Nephron progenitor cell (in vitro differentiated cells): ENCODE measurements at regions not wholly inside any gene's neighbourhood (a gene's known extent, or its start where the extent isn't known, plus 50 kb on each side); places are given as distances from the start of the nearest gene placed in this dataset.
A peak's percentile ranks its signal among the peaks of the same experiment; 100 is the strongest.

Experiments
- DNase-seq: peaks from one replicate; pipeline ENCODE4 v3.0.0; 2021
- H3K27ac Mint-ChIP-seq: 2 replicates; pipeline ENCODE4 v1.8.0; 2021; ENCODE audit warnings: mild to moderate bottlenecking, moderate library complexity, mixed read lengths
- H3K27me3 Mint-ChIP-seq: 2 replicates; pipeline ENCODE4 v1.8.0; 2021; ENCODE audit warnings: mild to moderate bottlenecking, low read depth, mixed read lengths; ENCODE audit not compliant: poor library complexity
- H3K36me3 Mint-ChIP-seq: 2 replicates; pipeline ENCODE4 v1.8.0; 2021; ENCODE audit warnings: low read depth, mixed read lengths
- H3K4me1 Mint-ChIP-seq: 2 replicates; pipeline ENCODE4 v1.8.0; 2021; ENCODE audit warnings: mixed read lengths
- H3K4me3 Mint-ChIP-seq: 2 replicates; pipeline ENCODE4 v1.8.0; 2021; ENCODE audit warnings: mild to moderate bottlenecking, moderate library complexity, mixed read lengths
- H3K9me3 Mint-ChIP-seq: 2 replicates; pipeline ENCODE4 v1.8.0; 2021; ENCODE audit warnings: mild to moderate bottlenecking, moderate library complexity, mixed read lengths
- CTCF ChIP-seq: fragments of 200-600 bp; sonication (generic); IDR thresholded peaks from 2 replicates; pipeline ENCODE4 v1.5.0; 2021; ENCODE audit warnings: antibody characterized with exemption

GRCh38 chr16:9658586-9658985 is 523.6 kb downstream of the GRIN2A start:
- DNase-seq: no peak
- no peaks in the 10 kb centered on the region for H3K36me3 Mint-ChIP-seq
- peaks cover 7% of the 10 kb centered on the region for H3K27me3 Mint-ChIP-seq
- no peak for TF ChIP-seq CTCF
- no peak overlapping the region for H3K27ac Mint-ChIP-seq
- H3K4me3 Mint-ChIP-seq: no peak overlapping the region
- peaks cover 48% of the 10 kb centered on the region for H3K4me1 Mint-ChIP-seq
- no peaks in the 10 kb centered on the region for H3K9me3 Mint-ChIP-seq

DNA sequence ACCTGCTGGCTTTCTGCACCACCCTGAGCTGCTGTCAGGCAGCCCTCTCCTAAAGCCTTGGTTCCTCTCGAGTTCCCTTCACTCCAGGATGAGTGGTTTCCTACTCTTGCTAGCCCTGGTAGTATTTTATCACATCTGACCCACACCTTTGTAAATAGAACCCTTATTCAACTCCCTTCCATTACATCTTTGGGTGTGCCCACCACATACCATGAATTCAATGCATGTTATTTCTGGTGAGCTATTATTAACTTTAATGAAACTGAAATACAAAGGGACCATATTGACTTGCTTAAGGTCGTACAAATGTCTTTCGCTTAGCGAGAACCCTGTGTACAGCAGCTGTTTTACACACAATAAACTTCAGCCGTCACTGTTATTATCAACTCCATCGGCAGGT is 521.3 kb downstream of the GRIN2A start:
- Mint-ChIP-seq H3K27me3 (peaks cover 7% of the 10 kb centered on the region), H3K36me3 (no peaks in the 10 kb centered on the region), H3K9me3 (peaks cover 5% of the 10 kb centered on the region), H3K4me3 (no peak overlapping the region), H3K27ac (peak overlapping the region; percentile 42), H3K4me1 (peaks cover 43% of the 10 kb centered on the region)
- no peak for TF ChIP-seq CTCF
- no peak for DNase-seq

DNA sequence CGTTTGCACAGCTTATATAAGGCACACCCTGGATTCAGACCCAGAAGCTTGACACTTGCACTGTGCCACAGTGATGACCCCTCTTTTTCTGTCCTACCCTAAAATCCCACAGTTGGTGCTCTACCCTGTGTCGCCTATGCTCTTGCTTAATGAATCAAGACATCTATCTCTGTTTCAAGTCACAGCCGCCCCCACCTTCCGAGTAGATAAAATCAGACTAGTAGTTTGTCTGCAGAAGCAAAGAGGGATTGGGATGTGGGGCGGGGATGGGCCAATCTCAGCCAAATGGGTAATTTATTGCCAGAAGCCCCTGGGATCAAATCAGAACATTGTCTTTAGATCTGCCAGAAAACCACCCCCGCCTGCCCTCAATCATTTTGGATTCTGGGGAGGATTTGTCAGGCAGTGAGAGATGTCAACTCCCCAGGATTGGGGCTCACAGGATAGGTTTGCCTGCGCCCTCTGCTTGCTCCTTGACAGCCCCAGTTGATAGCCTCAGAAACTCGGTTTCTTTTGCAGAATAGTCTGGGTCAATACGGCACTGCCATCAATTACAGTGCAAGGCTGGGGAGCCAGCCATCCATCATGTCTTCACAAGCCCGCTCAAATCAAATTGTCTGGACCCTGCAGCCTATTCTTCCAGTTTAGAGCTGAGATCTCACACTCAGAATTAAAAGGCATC is 520.8 kb downstream of the GRIN2A start:
- H3K27me3 Mint-ChIP-seq: peaks cover 7% of the 10 kb centered on the region
- no peak overlapping the region for H3K4me3 Mint-ChIP-seq
- DNase-seq: peak; percentile 26
- peaks cover 43% of the 10 kb centered on the region for H3K4me1 Mint-ChIP-seq
- TF ChIP-seq CTCF: no peak
- peaks cover 5% of the 10 kb centered on the region for H3K9me3 Mint-ChIP-seq
- H3K27ac Mint-ChIP-seq: peak overlapping the region; percentile 34
- no peaks in the 10 kb centered on the region for H3K36me3 Mint-ChIP-seq

DNA sequence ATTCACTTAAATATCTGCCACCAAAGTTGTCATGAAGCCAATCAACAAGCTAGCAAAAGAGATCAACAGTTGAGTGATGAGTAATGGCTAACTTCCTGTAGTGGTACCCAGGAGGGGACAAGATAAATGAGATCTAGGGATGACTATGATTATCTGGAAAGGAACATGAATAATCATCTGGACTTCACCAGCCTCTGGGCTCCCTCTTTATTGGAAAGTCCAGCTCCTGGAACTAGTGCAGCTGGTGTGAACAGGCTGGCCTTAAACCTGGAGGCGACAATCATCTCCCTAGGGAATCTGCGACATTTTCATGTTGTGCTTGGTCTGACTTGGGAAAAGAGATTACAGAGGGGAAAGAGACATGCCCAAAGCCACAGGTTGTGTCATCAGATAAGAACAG is 518.6 kb downstream of the GRIN2A start:
- TF ChIP-seq CTCF: no peak
- Mint-ChIP-seq H3K27ac (no peak overlapping the region), H3K4me3 (no peak overlapping the region), H3K9me3 (peaks cover 5% of the 10 kb centered on the region), H3K27me3 (peaks cover 14% of the 10 kb centered on the region), H3K4me1 (peaks cover 30% of the 10 kb centered on the region), H3K36me3 (no peaks in the 10 kb centered on the region)
- no peak for DNase-seq

DNA sequence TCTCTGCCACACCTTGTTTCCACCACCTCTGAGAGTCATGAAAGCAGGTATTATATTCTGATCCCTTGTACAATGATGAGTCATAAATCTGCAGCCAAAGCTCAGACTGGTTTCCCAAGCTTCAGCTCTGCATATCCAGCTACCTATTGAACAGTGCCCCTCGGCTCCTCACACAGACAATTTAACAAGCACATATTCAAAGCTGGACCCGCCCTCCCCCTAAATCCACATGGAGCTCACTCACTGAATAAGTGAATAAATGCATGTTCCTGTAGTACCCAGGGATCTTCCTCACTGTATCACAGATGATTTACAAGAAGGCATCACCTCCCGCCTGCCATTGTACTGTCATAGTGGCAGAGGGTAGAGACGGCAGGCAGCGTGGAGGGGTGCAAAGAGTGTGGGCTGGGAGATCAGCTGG is 516.4 kb downstream of the GRIN2A start:
- Mint-ChIP-seq H3K4me3 (no peak overlapping the region), H3K27ac (no peak overlapping the region), H3K9me3 (peaks cover 5% of the 10 kb centered on the region), H3K27me3 (peaks cover 17% of the 10 kb centered on the region), H3K36me3 (no peaks in the 10 kb centered on the region), H3K4me1 (peaks cover 22% of the 10 kb centered on the region)
- DNase-seq: no peak
- TF ChIP-seq CTCF: no peak

DNA sequence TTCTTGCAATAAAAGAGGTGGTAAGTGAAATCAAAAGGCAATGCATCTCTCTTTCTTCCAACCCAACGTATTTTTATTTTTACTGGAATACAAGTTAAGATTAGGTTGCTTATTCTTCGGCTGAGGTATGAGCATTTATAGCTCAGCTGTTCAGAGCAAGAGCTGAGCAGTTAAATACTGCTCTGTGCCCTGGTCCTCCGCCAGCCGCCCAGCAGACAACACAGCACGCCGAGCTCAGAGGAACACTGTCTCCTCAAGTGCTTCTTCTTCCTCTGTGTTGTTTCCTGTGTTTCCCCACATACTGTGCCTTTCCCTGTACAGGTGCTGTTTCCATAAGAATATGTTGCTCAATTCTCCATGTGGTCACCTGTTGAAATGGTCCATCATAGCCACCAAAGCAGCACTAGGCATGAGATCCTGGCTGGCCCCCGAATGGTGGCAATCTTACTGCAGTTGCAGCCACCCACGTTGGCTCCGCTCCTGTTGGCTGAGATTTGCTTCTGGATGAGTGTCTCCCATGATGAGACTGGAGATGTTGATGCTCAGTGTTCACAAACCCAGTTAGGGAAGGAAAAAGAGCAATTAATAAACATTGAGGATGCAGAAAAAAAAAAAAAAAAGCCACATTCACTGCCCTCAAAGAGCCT is 515.3 kb downstream of the GRIN2A start:
- no peak for DNase-seq
- H3K27ac Mint-ChIP-seq: no peak overlapping the region
- TF ChIP-seq CTCF: no peak
- H3K4me3 Mint-ChIP-seq: no peak overlapping the region
- H3K9me3 Mint-ChIP-seq: peaks cover 5% of the 10 kb centered on the region
- H3K4me1 Mint-ChIP-seq: peaks cover 11% of the 10 kb centered on the region
- H3K36me3 Mint-ChIP-seq: no peaks in the 10 kb centered on the region
- peaks cover 17% of the 10 kb centered on the region for H3K27me3 Mint-ChIP-seq
